ENCODE measurements at regions not wholly inside any gene's neighbourhood (a gene's known extent, or its start where the extent isn't known, plus 50 kb on each side); places are given as distances from the start of the nearest gene placed in this dataset.

DNA sequence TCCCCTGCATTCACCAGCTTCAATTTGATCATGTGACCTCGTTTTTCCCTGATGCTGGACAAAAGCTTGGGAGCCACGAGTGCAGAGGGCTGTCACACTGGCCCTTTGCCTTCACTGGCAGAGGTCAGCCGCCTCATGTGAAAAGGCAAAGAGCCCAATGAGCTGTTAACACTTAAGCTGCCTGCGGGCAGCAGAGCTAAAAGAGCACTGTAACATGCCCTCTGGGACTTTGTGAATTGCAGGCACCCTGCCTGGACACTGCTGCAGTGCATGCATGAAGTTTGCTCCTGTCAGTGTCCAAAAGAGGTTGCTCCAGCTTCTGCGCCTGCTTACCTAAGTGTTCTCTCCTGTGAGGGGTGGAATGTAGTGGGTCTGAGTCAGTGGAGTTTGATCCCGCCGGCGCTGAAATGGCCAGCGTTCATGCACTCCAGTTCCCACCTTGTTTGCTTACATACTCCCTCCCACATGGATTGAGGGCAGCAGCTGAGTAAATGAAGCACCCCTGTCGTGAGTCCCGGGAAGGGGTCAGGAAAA lies 193.7 kb downstream of the RFC3 start:
- Histone ChIP-seq H4K91ac (ENCODE audit: insufficient read length, low read depth, low read length) (no peak overlapping the region), H2AFZ (ENCODE audit: low read length) (no peak overlapping the region), H3K27ac (ENCODE audit: insufficient read length, low read depth, low read length) (no peak overlapping the region), H3K23ac (ENCODE audit: insufficient read length, low read depth, low read length) (no peak overlapping the region), H4K8ac (replicated peaks; ENCODE audit: insufficient read length, low read depth, low read length) (no peak overlapping the region), H4K5ac (ENCODE audit: insufficient read length, low read depth, low read length) (no peak overlapping the region), H3T11ph (ENCODE audit: low read length) (no peak overlapping the region), H3K27me3 (ENCODE audit: insufficient read depth, low read length) (no peaks in the 10 kb centered on the region), H2BK15ac (ENCODE audit: low read depth, low read length) (no peak overlapping the region), H3K4ac (ENCODE audit: low read depth, low read length) (no peak overlapping the region), H4K20me1 (ENCODE audit: control insufficient read depth, insufficient read depth, insufficient read length) (no peaks in the 10 kb centered on the region), H2BK5ac (ENCODE audit: insufficient read length, low read length) (no peak overlapping the region), H3K23me2 (ENCODE audit: insufficient read length, low read depth, low read length, poor library complexity, severe bottlenecking) (no peaks in the 10 kb centered on the region), H3K56ac (ENCODE audit: insufficient read length, low read depth, low read length) (no peak overlapping the region), H3K18ac (ENCODE audit: insufficient read length, low read depth, low read length) (no peak overlapping the region), H2BK12ac (ENCODE audit: insufficient read length, low read depth, low read length) (no peak overlapping the region), H2BK120ac (ENCODE audit: low read depth, low read length, poor library complexity, severe bottlenecking) (no peak overlapping the region), H3K9ac (ENCODE audit: extremely low read depth, insufficient read length, low read length) (no peak overlapping the region), H2BK20ac (ENCODE audit: low read depth, low read length, poor library complexity, severe bottlenecking) (no peak overlapping the region), H2AK5ac (ENCODE audit: insufficient read length, low read length) (no peak overlapping the region), H3K4me1 (ENCODE audit: insufficient read depth, low read length) (no peaks in the 10 kb centered on the region), H3K79me1 (ENCODE audit: insufficient read depth, low read depth, low read length, poor library complexity, severe bottlenecking) (no peaks in the 10 kb centered on the region), H3K4me2 (ENCODE audit: insufficient read depth, insufficient read length, low read length) (no peak overlapping the region), H3K14ac (ENCODE audit: insufficient read depth, low read length) (no peak overlapping the region), H3K9me3 (ENCODE audit: control insufficient read depth, low read depth, low read length) (no peaks in the 10 kb centered on the region), H3K79me2 (ENCODE audit: insufficient read depth, low read length) (no peaks in the 10 kb centered on the region)
- H3K9me3 Mint-ChIP-seq, result no peaks in the 10 kb centered on the region
- H3K4me1 Mint-ChIP-seq, result no peaks in the 10 kb centered on the region
- no peak for DNase-seq
- WGBS (ENCODE audit: extremely low coverage, insufficient read length, low lambda C conversion rate), result no CpG with 5 or more reads among the region's 11 CpGs
- no peak overlapping the region for H3K27ac Mint-ChIP-seq
- no peaks in the 10 kb centered on the region for H3K27me3 Mint-ChIP-seq (ENCODE audit: low read depth)
- no peak overlapping the region for H3K4me3 Mint-ChIP-seq
- no peaks in the 10 kb centered on the region for H3K36me3 Mint-ChIP-seq (ENCODE audit: insufficient read depth in 1 of 3, low read depth in 3 of 3)
- TF ChIP-seq, protein P1, sequence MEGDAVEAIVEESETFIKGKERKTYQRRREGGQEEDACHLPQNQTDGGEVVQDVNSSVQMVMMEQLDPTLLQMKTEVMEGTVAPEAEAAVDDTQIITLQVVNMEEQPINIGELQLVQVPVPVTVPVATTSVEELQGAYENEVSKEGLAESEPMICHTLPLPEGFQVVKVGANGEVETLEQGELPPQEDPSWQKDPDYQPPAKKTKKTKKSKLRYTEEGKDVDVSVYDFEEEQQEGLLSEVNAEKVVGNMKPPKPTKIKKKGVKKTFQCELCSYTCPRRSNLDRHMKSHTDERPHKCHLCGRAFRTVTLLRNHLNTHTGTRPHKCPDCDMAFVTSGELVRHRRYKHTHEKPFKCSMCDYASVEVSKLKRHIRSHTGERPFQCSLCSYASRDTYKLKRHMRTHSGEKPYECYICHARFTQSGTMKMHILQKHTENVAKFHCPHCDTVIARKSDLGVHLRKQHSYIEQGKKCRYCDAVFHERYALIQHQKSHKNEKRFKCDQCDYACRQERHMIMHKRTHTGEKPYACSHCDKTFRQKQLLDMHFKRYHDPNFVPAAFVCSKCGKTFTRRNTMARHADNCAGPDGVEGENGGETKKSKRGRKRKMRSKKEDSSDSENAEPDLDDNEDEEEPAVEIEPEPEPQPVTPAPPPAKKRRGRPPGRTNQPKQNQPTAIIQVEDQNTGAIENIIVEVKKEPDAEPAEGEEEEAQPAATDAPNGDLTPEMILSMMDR (conservative IDR thresholded peaks at IDR 0.05), result no peak

All from H9 (cell line).